HEK293 (cell line): ENCODE measurements at regions not wholly inside any gene's neighbourhood (a gene's known extent, or its start where the extent isn't known, plus 50 kb on each side); places are given as distances from the start of the nearest gene placed in this dataset.

Experiments
- ZBTB1 ChIP-seq: fragments of 450-650 bp; formaldehyde crosslinking; IDR thresholded peaks from 2 replicates; pipeline ENCODE4 v1.5.1; 2016; ENCODE audit warnings: missing biosample characterization, missing genetic modification characterization
- ZNF335 ChIP-seq: fragments of 450-650 bp; formaldehyde crosslinking; conservative IDR thresholded peaks from 2 replicates; pipeline ENCODE4 v1.5.1; 2016; ENCODE audit warnings: missing biosample characterization, missing genetic modification characterization
- TF ChIP-seq, protein P1 (sequence below): fragments of 450-650 bp; formaldehyde crosslinking; IDR thresholded peaks from 2 replicates; pipeline ENCODE4 v1.5.1; 2016; ENCODE audit warnings: missing biosample characterization, missing genetic modification characterization
- TF ChIP-seq, protein P2 (sequence below): fragments of 450-650 bp; formaldehyde crosslinking; IDR thresholded peaks from 2 replicates; pipeline ENCODE4 v1.5.1; 2016; ENCODE audit warnings: missing biosample characterization, missing genetic modification characterization

DNA sequence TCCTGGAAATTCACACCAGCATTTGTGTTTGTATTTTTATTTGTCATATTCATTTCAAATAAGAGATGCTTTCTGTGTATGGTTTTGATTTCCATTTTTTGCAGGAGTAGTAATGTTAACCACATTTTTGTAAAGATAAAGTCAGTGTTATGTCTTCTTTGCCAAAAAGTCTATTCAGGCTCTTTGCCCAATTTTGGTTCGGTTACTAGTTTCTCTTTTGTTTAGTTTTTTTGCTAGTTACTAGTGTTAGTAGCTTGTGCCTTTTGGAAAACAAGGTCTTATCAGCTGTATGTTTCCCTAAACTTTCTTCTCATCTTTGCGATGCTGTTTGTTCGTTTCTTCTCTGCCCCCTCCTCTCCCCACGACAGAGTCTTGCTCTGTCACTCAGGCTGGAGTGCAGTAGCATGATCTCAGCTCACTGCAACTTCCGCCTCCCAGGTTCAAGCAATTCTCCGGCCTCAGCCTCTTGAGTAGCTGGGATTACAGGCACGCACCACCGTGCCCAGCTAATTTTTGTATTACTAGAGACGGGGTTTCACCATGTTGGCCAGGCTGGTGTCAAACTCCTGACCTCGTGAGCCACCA lies 112.3 kb upstream of the GRK3 start:
- TF ChIP-seq ZNF335 (no peak), ZBTB1 (tag by site-specific recombination) (no peak)
- TF ChIP-seq, protein P1, sequence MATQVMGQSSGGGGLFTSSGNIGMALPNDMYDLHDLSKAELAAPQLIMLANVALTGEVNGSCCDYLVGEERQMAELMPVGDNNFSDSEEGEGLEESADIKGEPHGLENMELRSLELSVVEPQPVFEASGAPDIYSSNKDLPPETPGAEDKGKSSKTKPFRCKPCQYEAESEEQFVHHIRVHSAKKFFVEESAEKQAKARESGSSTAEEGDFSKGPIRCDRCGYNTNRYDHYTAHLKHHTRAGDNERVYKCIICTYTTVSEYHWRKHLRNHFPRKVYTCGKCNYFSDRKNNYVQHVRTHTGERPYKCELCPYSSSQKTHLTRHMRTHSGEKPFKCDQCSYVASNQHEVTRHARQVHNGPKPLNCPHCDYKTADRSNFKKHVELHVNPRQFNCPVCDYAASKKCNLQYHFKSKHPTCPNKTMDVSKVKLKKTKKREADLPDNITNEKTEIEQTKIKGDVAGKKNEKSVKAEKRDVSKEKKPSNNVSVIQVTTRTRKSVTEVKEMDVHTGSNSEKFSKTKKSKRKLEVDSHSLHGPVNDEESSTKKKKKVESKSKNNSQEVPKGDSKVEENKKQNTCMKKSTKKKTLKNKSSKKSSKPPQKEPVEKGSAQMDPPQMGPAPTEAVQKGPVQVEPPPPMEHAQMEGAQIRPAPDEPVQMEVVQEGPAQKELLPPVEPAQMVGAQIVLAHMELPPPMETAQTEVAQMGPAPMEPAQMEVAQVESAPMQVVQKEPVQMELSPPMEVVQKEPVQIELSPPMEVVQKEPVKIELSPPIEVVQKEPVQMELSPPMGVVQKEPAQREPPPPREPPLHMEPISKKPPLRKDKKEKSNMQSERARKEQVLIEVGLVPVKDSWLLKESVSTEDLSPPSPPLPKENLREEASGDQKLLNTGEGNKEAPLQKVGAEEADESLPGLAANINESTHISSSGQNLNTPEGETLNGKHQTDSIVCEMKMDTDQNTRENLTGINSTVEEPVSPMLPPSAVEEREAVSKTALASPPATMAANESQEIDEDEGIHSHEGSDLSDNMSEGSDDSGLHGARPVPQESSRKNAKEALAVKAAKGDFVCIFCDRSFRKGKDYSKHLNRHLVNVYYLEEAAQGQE = no peak
- TF ChIP-seq, protein P2, sequence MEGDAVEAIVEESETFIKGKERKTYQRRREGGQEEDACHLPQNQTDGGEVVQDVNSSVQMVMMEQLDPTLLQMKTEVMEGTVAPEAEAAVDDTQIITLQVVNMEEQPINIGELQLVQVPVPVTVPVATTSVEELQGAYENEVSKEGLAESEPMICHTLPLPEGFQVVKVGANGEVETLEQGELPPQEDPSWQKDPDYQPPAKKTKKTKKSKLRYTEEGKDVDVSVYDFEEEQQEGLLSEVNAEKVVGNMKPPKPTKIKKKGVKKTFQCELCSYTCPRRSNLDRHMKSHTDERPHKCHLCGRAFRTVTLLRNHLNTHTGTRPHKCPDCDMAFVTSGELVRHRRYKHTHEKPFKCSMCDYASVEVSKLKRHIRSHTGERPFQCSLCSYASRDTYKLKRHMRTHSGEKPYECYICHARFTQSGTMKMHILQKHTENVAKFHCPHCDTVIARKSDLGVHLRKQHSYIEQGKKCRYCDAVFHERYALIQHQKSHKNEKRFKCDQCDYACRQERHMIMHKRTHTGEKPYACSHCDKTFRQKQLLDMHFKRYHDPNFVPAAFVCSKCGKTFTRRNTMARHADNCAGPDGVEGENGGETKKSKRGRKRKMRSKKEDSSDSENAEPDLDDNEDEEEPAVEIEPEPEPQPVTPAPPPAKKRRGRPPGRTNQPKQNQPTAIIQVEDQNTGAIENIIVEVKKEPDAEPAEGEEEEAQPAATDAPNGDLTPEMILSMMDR = no peak
